ENCODE measurements at regions not wholly inside any gene's neighbourhood (a gene's known extent, or its start where the extent isn't known, plus 50 kb on each side); places are given as distances from the start of the nearest gene placed in this dataset.

GRCh38 chr10:88193018-88193417, 329.6 kb downstream of the PTEN start:
- TF ChIP-seq CTCF (IDR thresholded peaks at IDR 0.05) = no peak
- no peak for TF ChIP-seq EZH2 (IDR thresholded peaks at IDR 0.05)

All from neural progenitor cell (in vitro differentiated cells).